Stomach (tissue), 4 donors: ENCODE measurements at regions not wholly inside any gene's neighbourhood (a gene's known extent, or its start where the extent isn't known, plus 50 kb on each side); places are given as distances from the start of the nearest gene placed in this dataset.

Source experiments
- POLR2AphosphoS5 ChIP-seq, 3 donors: sonication (generic); formaldehyde crosslinking; IDR thresholded peaks; one replicate each; pipeline ENCODE4 v1.6.1; 2016; ENCODE audit warnings: antibody characterized with exemption in 3 of 3
- TF ChIP-seq, protein P1 (sequence below), 7 experiments: fragments of 450-650 bp in 4 of 7; fragments of 200-600 bp in 3 of 7; sonication (generic) in 3 of 7; IDR thresholded peaks; one replicate each; pipeline ENCODE4 v1.5.1; 2016 to 2019; ENCODE audit warnings: antibody characterized with exemption in 7 of 7, control low read depth in 2 of 7, mild to moderate bottlenecking in 1 of 7

DNA sequence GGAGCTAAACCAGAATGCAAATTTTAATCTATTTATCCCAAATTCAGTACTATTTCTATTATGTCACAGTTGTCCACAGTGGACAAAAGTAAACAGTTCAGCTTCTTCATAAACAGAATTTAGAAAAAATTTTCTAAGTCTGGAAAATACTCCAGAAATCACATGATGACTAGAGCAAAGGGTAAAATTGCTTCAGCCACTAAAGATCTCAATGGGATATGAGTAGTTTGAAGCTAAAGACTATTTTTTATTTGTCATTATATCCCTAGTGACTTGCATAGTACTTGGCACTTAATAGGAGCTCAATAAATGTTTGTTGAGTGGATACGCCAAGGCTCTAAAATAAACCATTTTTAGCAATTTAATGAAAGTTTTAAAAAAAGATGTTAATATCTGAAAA is 354.3 kb upstream of the AGTR1 start:
- TF ChIP-seq, protein P1, sequence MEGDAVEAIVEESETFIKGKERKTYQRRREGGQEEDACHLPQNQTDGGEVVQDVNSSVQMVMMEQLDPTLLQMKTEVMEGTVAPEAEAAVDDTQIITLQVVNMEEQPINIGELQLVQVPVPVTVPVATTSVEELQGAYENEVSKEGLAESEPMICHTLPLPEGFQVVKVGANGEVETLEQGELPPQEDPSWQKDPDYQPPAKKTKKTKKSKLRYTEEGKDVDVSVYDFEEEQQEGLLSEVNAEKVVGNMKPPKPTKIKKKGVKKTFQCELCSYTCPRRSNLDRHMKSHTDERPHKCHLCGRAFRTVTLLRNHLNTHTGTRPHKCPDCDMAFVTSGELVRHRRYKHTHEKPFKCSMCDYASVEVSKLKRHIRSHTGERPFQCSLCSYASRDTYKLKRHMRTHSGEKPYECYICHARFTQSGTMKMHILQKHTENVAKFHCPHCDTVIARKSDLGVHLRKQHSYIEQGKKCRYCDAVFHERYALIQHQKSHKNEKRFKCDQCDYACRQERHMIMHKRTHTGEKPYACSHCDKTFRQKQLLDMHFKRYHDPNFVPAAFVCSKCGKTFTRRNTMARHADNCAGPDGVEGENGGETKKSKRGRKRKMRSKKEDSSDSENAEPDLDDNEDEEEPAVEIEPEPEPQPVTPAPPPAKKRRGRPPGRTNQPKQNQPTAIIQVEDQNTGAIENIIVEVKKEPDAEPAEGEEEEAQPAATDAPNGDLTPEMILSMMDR (IDR thresholded peaks at IDR 0.05): no peak
- TF ChIP-seq POLR2AphosphoS5 (IDR thresholded peaks at IDR 0.05): no peak
